Stimulated activated CD8-positive, alpha-beta memory T cell treated with anti-CD3 and anti-CD28 coated beads, Interleukin-15, amount 100 ng/mL, for 48 hours (primary cell): ENCODE measurements at regions not wholly inside any gene's neighbourhood (a gene's known extent, or its start where the extent isn't known, plus 50 kb on each side); places are given as distances from the start of the nearest gene placed in this dataset.
"Not testable (repeated sequence)": the region's sequence is repeated elsewhere in the genome, so short reads cannot be mapped to it uniquely, and the experiment has no call there.

Source experiments
- DNase-seq, 2 donors: peaks; one replicate each; pipeline ENCODE4 v3.0.0-alpha.2; 2020; ENCODE audit warnings: low read depth in 2 of 2

- no peak for DNase-seq
These were observed 84.7 kb downstream of the URB2 start for GRCh38 chr1:229710746-229711145.

GRCh38 chr1:229714306-229714705 lies 88.3 kb downstream of the URB2 start:
- DNase-seq, result no peak

GRCh38 chr1:229714964-229715603 lies 89.0 kb downstream of the URB2 start:
- peak in 1 of 2 donors; percentile 4 for DNase-seq

GRCh38 chr1:229716069-229716468 lies 90.0 kb downstream of the URB2 start:
- DNase-seq, result no peak

GRCh38 chr1:229716704-229717103 lies 90.7 kb downstream of the URB2 start:
- DNase-seq, result no peak

GRCh38 chr1:229717786-229718576 lies 91.9 kb downstream of the URB2 start:
- DNase-seq, result no peak

- DNase-seq, result no peak
These were observed 100.0 kb downstream of the URB2 start for GRCh38 chr1:229726061-229726460.

- no peak for DNase-seq
These were observed 103.9 kb downstream of the URB2 start for GRCh38 chr1:229729916-229730315.

GRCh38 chr1:229730573-229730972 lies 104.5 kb downstream of the URB2 start:
- no peak for DNase-seq

GRCh38 chr1:229732061-229732460 lies 106.0 kb downstream of the URB2 start:
- DNase-seq, result no peak

- DNase-seq, result no peak
These were observed 110.3 kb downstream of the URB2 start for GRCh38 chr1:229736376-229736775.

GRCh38 chr1:229742614-229743013 lies 116.6 kb downstream of the URB2 start:
- not testable (repeated sequence) for DNase-seq

GRCh38 chr1:229749992-229750391 lies 123.9 kb downstream of the URB2 start:
- no peak for DNase-seq

GRCh38 chr1:229751610-229752009 lies 125.6 kb downstream of the URB2 start:
- DNase-seq, result no peak

- no peak for DNase-seq
These were observed 126.6 kb downstream of the URB2 start for GRCh38 chr1:229752679-229753078.

GRCh38 chr1:229753764-229754551 lies 127.9 kb downstream of the URB2 start:
- DNase-seq, result no peak

GRCh38 chr1:229756666-229757065 lies 130.6 kb downstream of the URB2 start:
- no peak for DNase-seq

GRCh38 chr1:229757226-229757625 lies 131.2 kb downstream of the URB2 start:
- DNase-seq, result no peak

- no peak for DNase-seq
These were observed 132.3 kb downstream of the URB2 start for GRCh38 chr1:229758101-229759036.

GRCh38 chr1:229759037-229759435 lies 133.0 kb downstream of the URB2 start:
- DNase-seq, result no peak

GRCh38 chr1:229759586-229759985 lies 133.5 kb downstream of the URB2 start:
- no peak for DNase-seq
